Testis (tissue), 2 donors: ENCODE measurements at regions not wholly inside any gene's neighbourhood (a gene's known extent, or its start where the extent isn't known, plus 50 kb on each side); places are given as distances from the start of the nearest gene placed in this dataset.

ENCODE experiments used
- POLR2A ChIP-seq: fragments of 450-650 bp; IDR thresholded peaks from one replicate; pipeline ENCODE4 v1.6.1; 2017; ENCODE audit warnings: antibody characterized with exemption, mild to moderate bottlenecking, moderate library complexity
- TF ChIP-seq, protein P1 (sequence below), 3 experiments: fragments of 450-650 bp in 2 of 3; fragments of 200-600 bp in 1 of 3; sonication (generic) in 1 of 3; IDR thresholded peaks; one replicate each; pipeline ENCODE4 v1.5.1; 2016 to 2019; ENCODE audit warnings: antibody characterized with exemption in 3 of 3, mild to moderate bottlenecking in 2 of 3, moderate library complexity in 1 of 3

DNA sequence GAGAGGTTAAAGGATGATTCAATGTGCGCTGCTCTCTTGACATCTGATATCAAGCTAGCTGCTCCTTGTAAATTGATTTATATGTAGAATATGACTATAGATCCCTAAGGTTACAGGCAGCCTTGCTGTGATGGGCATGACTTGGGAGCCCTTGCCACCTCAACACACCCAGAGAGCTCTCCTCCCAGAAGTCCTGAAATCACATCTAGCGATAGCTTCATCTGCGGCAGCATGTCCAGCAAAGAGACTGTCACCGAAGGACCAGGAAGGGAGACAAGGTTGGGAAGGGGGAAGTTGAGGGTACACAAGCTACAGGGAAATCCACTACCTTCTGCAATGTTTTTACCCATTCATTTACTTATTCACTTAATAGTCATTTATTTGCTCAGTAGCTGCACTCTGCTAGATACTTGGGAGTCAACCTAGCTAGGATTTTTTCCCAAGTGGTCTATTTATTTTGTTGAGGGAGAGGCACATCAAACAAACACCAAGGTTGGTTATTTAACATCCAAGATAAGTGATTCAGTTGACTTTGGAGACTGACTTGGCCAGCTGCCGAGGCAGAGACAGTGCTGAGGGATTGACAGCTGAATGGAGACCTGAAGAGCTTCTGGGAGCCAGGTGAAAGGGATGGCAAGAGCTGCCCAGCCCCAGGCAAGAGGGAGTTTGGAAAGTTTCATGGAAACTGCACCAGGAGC, 205.8 kb upstream of the IL12A start:
- TF ChIP-seq, protein P1, sequence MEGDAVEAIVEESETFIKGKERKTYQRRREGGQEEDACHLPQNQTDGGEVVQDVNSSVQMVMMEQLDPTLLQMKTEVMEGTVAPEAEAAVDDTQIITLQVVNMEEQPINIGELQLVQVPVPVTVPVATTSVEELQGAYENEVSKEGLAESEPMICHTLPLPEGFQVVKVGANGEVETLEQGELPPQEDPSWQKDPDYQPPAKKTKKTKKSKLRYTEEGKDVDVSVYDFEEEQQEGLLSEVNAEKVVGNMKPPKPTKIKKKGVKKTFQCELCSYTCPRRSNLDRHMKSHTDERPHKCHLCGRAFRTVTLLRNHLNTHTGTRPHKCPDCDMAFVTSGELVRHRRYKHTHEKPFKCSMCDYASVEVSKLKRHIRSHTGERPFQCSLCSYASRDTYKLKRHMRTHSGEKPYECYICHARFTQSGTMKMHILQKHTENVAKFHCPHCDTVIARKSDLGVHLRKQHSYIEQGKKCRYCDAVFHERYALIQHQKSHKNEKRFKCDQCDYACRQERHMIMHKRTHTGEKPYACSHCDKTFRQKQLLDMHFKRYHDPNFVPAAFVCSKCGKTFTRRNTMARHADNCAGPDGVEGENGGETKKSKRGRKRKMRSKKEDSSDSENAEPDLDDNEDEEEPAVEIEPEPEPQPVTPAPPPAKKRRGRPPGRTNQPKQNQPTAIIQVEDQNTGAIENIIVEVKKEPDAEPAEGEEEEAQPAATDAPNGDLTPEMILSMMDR (IDR thresholded peaks at IDR 0.05): no peak
- no peak for TF ChIP-seq POLR2A
